ENCODE measurements at regions not wholly inside any gene's neighbourhood (a gene's known extent, or its start where the extent isn't known, plus 50 kb on each side); places are given as distances from the start of the nearest gene placed in this dataset.

DNA sequence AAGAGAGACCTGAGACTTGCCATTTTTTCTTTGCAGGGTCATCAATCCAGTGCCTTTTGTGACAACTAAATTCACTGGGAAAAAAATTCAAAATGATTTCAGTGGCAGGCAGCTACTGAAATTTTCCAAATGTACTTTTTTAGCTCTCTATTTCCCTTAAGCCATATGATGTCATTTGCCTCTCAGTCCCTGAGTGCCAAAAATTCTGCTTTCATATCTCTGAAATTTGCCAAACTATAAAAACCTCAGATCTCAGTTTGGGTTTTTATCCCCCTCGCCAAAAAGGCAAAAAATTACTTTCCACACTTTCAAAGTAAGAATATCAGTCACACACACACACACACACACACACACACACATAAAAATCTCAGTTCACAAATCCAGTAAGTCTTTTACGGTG lies 651.3 kb upstream of the ARID1B start:
- DNase-seq (ENCODE audit: low spot score): no peak

- no peak for DNase-seq (ENCODE audit: low spot score)
Observed at GRCh38 chr6:156123731-156124130, 653.4 kb upstream of the ARID1B start.

- no peak for DNase-seq (ENCODE audit: low spot score)
Observed at GRCh38 chr6:156121973-156122372, 655.2 kb upstream of the ARID1B start.

DNA sequence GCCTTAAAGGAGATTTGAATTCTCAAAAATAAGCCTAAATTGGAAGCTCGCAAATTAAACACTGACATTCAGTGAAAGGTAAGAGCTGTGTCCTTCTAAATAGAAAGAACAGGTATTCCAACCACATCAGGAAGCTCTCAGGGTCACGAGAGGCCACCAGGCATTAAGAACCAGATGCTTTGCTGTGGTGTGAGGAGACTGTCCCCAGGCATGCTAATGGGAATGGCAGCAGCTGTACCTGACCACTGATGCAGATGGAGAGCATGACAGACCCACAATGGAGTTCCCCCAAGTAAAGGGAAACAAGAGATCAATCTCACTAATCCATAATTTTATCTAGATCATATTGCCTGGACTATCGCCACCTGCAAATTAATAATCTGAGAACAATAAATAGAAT lies 658.9 kb upstream of the NOX3 start:
- DNase-seq (ENCODE audit: low spot score): no peak

DNA sequence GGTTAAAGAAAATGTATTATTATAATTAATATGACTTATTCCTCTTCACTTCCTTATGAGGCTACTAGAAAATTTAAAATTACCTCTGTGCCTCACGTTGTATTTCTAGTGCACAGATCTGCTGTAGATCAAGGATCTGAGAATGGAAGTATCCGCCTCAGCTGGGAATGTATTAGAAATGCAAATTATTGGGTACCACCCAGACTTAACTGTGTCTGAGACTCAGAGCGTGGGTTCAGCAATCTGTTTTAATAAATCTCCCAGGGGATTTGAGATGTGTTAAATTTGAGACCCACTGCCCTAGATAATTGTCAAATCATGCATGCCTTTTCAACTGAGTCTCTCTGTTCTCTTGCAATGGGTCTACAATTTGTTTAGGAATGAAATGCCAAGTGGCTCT lies 658.0 kb upstream of the NOX3 start:
- DNase-seq (ENCODE audit: low spot score): no peak

GRCh38 chr6:156111913-156112312 lies 656.3 kb upstream of the NOX3 start:
- no peak for DNase-seq (ENCODE audit: low spot score)

DNA sequence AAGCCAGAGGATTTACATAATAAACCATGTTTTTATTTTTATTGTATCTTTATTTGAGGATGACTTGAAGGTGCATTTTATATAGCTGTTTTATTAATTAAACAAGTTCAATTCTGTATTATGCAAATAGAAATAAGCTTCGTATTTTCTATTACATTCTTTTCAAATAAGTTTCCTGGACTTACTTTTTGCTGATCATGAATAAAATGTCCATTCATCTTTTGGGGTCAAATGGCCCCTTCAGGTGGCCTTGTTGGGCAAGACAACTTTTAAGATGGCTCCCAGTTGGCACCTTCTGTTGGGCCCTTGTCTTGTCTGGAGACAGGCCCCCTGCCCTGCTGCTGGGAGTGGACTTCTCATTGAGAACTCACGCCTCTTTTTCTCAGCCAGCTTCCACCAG lies 654.6 kb upstream of the NOX3 start:
- no peak for DNase-seq (ENCODE audit: low spot score)

- DNase-seq (ENCODE audit: low spot score): no peak
Observed at GRCh38 chr6:156109713-156110112, 654.1 kb upstream of the NOX3 start.

DNA sequence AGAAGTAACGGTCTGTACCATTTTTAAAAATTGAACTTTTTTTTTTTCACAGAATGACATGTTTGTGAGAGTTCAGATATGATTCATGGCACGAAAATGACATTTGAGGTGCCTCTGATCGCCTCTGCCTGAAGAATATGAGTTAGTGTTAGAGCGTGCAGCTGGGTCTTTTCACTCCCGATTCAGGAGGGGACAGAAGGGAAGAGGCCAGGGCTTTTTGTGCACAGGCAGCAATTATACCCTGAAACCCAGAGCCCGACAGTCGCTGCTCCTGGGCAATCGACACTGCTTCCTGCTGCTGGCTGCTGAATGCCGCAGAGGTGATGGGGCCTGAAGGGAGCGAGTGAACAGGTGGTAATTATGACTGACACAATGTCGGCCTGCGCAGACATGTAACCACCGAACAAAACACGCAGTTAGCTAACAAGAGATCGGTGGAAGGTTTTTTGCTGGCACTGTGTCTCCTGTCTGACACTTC lies 652.0 kb upstream of the NOX3 start:
- no peak for DNase-seq (ENCODE audit: low spot score)

DNA sequence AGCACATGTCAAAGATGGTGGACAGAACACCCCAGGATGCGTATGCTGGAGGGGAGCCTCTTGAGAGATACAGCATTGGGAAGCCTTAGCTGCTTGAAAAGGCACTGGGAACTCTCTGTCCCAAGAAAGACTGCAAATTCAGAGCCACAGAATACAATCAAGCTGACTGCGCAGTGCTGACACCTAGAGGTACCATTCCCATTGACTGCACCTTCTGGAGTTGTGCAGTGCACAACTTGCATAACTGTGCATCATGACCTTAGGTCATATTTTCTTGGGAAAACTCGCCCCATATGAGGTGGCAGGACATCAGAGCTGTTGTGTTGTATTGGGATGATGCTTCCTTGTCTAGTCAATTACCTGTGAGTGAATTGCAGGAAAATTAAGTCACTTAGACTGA lies 646.5 kb upstream of the NOX3 start:
- DNase-seq (ENCODE audit: low spot score): no peak

DNA sequence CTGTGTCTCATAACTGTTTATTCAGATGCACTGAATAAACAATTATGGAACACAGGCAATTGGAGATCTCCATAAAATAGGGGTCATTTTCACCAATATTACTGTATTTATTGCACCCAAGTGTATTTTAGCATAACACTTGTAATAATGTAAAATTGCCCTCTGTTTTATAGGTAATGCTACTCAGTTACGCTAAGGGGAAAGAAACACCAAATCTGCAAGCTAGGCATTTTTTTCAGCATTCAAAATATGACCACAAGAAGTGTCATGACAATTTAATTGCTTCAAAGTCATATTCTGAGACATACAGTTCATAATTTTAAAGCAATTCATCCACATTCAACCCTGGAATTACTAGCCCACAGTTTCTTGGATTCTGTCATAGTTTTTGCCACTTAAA lies 643.2 kb upstream of the NOX3 start:
- no peak for DNase-seq (ENCODE audit: low spot score)

DNA sequence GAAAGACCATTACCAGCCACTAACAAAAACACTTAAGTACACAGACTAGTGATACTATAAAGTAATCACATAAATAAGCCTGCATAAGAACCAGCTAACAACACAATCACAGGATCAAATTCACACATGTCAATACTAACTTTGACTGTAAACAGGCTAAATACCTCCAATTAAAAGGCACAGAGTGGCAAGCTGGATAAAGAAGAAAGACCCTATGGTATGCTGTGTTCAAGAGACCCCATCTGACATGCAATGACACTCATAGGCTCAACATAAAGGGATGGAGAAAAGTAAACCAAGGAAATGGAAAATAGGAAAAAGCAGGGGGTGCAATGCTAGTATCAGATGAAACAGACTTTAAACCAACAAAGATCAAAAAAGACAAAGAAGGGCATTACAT lies 631.8 kb upstream of the NOX3 start:
- DNase-seq (ENCODE audit: low spot score): no peak

DNA sequence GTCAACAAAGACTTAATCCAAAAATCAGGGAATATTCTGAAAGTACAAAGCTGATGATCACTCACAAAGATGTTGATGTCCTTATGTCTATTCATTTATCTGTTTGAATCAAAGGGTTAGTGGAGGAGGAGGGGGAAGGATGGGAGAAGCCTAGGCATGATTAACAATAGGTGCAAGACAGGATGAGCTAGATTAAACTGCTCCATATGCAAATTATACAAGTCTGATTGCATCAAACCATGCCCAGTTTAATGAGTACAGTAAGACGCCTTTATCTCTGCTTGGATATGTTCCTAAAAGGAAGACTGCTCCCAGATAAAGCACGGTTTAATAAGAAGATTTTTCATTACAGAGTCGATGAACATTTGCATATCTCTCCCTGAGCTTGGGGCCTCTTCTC lies 626.4 kb upstream of the NOX3 start:
- DNase-seq (ENCODE audit: low spot score): no peak

DNA sequence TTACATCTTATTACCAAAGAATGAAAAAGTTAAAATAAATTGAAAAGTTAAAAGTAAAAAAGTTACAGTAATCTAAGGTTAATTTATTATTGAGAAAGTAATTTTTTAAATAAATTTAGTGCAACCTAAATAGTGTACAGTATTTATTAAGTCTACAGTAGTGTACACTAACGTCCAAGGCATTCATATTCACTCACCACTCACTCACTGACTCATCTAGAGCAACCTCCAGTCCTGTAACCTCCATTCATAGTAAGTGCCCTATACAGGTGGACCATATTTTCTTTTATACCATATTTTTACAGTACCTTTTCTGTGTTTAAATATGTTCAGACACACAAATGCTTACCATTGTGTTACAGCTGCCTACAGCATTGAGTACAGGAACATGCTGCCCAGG lies 624.7 kb upstream of the NOX3 start:
- no peak for DNase-seq (ENCODE audit: low spot score)

DNA sequence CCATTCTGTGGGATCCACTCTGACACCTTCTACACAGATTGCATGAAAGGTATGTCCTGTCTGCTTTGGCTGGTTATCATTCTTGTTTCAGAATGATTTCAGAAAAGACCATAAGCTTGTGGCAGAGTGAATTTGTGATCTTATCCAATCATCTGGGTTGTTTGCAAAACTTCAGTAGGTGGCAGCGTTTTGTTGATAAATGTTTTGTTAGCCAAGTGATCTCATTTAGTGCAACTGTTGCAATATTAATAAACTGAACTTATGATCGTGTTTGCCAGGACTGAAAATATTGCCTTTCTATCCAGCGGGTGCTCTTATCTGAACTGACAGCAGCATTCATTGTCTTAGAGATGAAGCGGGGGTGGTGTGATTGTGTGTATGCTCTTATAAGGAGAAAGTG lies 613.2 kb upstream of the NOX3 start:
- no peak for DNase-seq (ENCODE audit: low spot score)

- no peak for DNase-seq (ENCODE audit: low spot score)
Observed at GRCh38 chr6:156065849-156066248, 610.2 kb upstream of the NOX3 start.

GRCh38 chr6:156062091-156062563 lies 606.5 kb upstream of the NOX3 start:
- DNase-seq (ENCODE audit: low spot score): no peak

DNA sequence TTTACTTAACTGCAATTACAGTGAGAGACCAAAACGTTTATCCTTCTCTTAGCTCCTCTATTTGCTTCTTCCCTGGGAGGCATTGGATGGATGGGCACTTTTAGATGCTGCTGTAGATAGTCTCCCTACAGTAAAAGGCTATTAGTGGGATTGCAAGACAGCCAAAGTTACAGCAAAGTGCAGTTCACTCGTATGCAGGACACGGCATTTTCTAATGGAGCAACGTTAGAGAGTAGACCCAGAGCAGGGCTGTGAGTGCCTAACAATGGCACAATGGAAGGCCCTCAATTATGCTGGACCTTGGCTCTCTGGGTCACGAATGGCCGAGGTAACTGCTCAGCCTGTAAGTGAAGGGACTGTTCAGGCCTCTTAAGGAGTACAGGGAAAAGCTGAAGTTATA lies 605.8 kb upstream of the NOX3 start:
- no peak for DNase-seq (ENCODE audit: low spot score)

GRCh38 chr6:156060013-156060412 lies 604.4 kb upstream of the NOX3 start:
- no peak for DNase-seq (ENCODE audit: low spot score)

DNA sequence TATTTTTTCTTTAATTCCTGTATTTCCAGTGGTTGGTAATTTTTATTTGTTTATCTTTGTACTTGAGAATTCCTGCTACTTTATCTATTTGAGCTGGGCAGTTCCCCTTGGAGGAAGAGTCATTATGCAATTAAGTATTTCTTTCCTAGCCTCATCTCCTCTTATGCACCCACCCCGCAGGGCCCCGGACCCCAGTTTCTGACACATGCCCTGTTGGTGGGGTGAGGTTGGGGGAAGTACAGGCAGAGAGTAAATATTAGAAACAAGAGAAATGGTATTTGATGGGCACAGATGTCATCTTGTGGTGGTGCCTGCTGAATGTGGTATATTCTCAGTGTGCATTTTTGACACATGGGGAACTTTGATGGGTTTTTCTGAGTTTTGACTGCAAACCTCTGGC lies 602.7 kb upstream of the NOX3 start:
- no peak for DNase-seq (ENCODE audit: low spot score)

GRCh38 chr6:156057869-156058268 lies 602.2 kb upstream of the NOX3 start:
- DNase-seq (ENCODE audit: low spot score): no peak

DNA sequence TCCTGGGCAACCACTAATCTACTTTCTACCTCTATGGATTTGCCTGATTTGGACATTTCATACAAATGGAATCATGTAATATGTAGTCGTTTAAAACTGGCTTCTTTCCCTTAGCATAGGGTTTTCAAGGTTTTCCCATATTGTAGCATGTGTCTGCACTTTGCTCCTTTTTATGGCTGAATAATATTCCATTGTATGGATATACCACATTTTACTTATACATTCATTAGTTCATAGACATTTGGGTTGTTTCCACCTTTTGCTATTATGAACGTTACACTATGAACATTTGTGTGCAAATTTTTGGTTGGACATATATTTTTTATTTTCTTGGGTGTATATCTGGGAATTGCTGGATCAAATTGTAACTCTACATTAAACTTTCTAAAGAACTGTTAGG lies 600.4 kb upstream of the NOX3 start:
- no peak for DNase-seq (ENCODE audit: low spot score)

GRCh38 chr6:156053626-156054025 lies 598.0 kb upstream of the NOX3 start:
- DNase-seq (ENCODE audit: low spot score): no peak

DNA sequence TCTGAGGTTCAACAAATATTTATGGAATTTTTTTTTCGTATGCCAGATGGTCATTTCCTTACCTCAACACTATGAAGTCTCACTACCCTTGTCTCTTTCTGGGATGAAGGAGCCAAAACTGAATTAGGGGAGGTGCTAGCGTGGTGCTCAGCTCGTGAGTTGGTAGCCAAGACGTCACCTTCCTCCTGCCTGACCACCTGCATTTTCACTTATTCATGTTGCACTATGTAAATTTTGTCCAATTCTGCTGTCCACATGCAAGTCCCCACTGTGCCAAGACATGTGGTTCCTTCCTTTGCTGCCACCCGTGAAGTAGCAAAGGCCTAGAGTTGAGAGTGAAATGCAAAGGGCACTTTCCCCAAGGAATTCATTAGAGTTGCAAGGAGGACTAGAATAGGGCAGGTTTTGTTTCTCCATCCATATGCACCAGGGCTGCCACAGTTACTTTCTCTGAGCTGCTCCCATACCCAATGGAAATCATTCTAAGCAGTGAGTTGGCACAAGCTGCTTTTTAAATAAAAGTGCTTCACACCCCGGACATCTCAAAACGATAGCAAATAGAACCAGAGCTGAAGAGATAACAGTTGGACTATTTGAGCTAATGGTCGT lies 591.3 kb upstream of the NOX3 start:
- DNase-seq (ENCODE audit: low spot score): no peak

GRCh38 chr6:156046268-156046665 lies 590.6 kb upstream of the NOX3 start:
- no peak for DNase-seq (ENCODE audit: low spot score)

Data from AG08396 (cell line).